Stimulated activated memory B cell treated with anti-CD40 and anti-IgM and Interleukin-4, amounts not matched to agents 10 μg/mL and 1 μg/mL and 100 μg/mL, for 72 hours (primary cell): ENCODE measurements at regions not wholly inside any gene's neighbourhood (a gene's known extent, or its start where the extent isn't known, plus 50 kb on each side); places are given as distances from the start of the nearest gene placed in this dataset.

Experiments used
- ATAC-seq: fragments of 150-1000 bp; cut with Tn5 transposase; 2 replicates; pipeline ENCODE4 v1.10.0; 2021
- H3K27ac Mint-ChIP-seq: one replicate; pipeline ENCODE4 v1.8.0; 2022; ENCODE audit warnings: mild to moderate bottlenecking, mixed read lengths
- H3K27me3 Mint-ChIP-seq: one replicate; pipeline ENCODE4 v1.8.0; 2022; ENCODE audit warnings: mixed read lengths
- H3K36me3 Mint-ChIP-seq: one replicate; pipeline ENCODE4 v1.8.0; 2022; ENCODE audit warnings: mixed read lengths
- H3K4me1 Mint-ChIP-seq: one replicate; pipeline ENCODE4 v1.8.0; 2022; ENCODE audit warnings: mixed read lengths
- H3K4me3 Mint-ChIP-seq: one replicate; pipeline ENCODE4 v1.8.0; 2022; ENCODE audit warnings: mild to moderate bottlenecking, moderate library complexity, mixed read lengths
- H3K9me3 Mint-ChIP-seq: one replicate; pipeline ENCODE4 v1.8.0; 2022; ENCODE audit warnings: mixed read lengths

DNA sequence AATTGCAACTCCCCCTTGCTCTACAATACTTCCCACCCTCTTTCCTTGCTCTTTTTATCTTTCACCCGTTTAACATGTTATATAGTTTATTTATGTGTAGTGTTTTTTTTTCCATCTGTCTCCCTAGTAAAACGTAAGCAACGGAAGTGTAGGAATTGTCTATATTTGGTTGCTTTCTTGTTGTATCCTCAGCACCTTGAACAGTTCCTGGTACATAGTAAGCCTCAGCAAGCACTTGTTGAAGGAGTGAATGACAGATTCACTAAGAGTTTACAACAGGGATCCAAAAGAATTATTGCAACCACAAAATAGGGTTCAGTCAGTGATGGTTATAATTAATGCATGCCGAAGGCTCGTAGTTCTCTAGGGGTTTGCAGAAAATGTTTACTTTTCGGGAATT lies 242.7 kb downstream of the SAMD5 start:
- Mint-ChIP-seq H3K4me1 (no peaks in the 10 kb centered on the region), H3K27me3 (no peaks in the 10 kb centered on the region), H3K36me3 (no peaks in the 10 kb centered on the region), H3K27ac (no peak overlapping the region), H3K4me3 (no peak overlapping the region), H3K9me3 (peaks cover 2% of the 10 kb centered on the region)
- no peak for ATAC-seq

GRCh38 chr6:147752689-147753403 lies 244.4 kb downstream of the SAMD5 start:
- peaks cover 2% of the 10 kb centered on the region for H3K9me3 Mint-ChIP-seq
- no peak for ATAC-seq
- no peaks in the 10 kb centered on the region for H3K4me1 Mint-ChIP-seq
- H3K27ac Mint-ChIP-seq, result no peak overlapping the region
- no peaks in the 10 kb centered on the region for H3K27me3 Mint-ChIP-seq
- no peak overlapping the region for H3K4me3 Mint-ChIP-seq
- H3K36me3 Mint-ChIP-seq, result no peaks in the 10 kb centered on the region

GRCh38 chr6:147755999-147756398 lies 247.5 kb downstream of the SAMD5 start:
- H3K9me3 Mint-ChIP-seq, result peaks cover 2% of the 10 kb centered on the region
- ATAC-seq, result no peak

GRCh38 chr6:147756891-147757290 lies 248.4 kb downstream of the SAMD5 start:
- Mint-ChIP-seq H3K27ac (no peak overlapping the region), H3K4me1 (no peaks in the 10 kb centered on the region), H3K4me3 (no peak overlapping the region), H3K36me3 (no peaks in the 10 kb centered on the region), H3K9me3 (peaks cover 2% of the 10 kb centered on the region), H3K27me3 (no peaks in the 10 kb centered on the region)
- ATAC-seq, result no peak

More at GRCh38 chr6:147755999-147756398, 247.5 kb downstream of the SAMD5 start:
- Mint-ChIP-seq H3K27me3 (no peaks in the 10 kb centered on the region), H3K4me1 (no peaks in the 10 kb centered on the region), H3K4me3 (no peak overlapping the region), H3K36me3 (no peaks in the 10 kb centered on the region), H3K27ac (no peak overlapping the region)

DNA sequence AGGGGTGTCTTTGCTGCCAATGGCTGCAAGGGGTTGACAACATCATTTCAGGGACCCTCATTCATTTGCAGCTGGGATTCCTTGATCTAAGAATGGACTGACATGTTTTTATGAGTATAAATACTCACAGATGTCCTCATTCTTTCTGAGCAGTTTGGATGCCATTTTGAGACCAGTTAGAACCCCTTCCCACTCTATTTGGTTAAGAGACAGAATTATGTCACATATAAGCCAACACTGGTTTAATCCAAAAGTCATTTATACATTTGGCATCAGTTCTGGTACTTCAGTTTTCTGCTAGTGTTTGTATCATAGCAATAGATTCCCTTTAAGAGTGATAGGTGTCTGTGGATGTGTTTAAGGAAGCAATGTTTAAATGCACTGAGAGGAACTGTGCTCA lies 248.8 kb downstream of the SAMD5 start:
- H3K9me3 Mint-ChIP-seq, result peaks cover 2% of the 10 kb centered on the region
- no peaks in the 10 kb centered on the region for H3K36me3 Mint-ChIP-seq
- no peak overlapping the region for H3K4me3 Mint-ChIP-seq
- no peaks in the 10 kb centered on the region for H3K4me1 Mint-ChIP-seq
- H3K27ac Mint-ChIP-seq, result no peak overlapping the region
- H3K27me3 Mint-ChIP-seq, result no peaks in the 10 kb centered on the region
- ATAC-seq, result no peak

DNA sequence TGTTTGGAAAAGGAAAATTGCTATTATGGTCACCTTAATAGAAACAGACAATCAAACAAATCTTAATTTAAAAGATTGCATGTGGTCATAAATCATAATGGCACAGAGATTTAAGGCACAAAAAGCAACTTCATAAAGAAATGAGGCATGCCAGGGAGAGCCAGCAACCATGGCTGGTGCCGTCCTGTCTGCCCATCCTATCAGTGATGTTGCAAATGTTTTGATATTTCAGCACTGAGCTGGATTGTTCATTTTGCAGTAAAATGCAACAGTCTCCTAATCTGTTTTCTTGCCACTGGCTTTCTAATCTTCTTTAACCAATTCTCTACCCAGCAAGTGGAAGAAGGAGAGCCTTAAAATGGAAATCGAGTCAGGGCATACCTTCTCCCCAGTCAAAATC lies 249.8 kb downstream of the SAMD5 start:
- no peaks in the 10 kb centered on the region for H3K27me3 Mint-ChIP-seq
- H3K36me3 Mint-ChIP-seq, result no peaks in the 10 kb centered on the region
- no peak for ATAC-seq
- H3K4me3 Mint-ChIP-seq, result no peak overlapping the region
- H3K27ac Mint-ChIP-seq, result no peak overlapping the region
- peaks cover 2% of the 10 kb centered on the region for H3K9me3 Mint-ChIP-seq
- H3K4me1 Mint-ChIP-seq, result no peaks in the 10 kb centered on the region

- no peaks in the 10 kb centered on the region for H3K4me1 Mint-ChIP-seq
- ATAC-seq, result no peak
- H3K4me3 Mint-ChIP-seq, result no peak overlapping the region
- H3K36me3 Mint-ChIP-seq, result no peaks in the 10 kb centered on the region
- H3K27me3 Mint-ChIP-seq, result no peaks in the 10 kb centered on the region
- no peak overlapping the region for H3K27ac Mint-ChIP-seq
- no peaks in the 10 kb centered on the region for H3K9me3 Mint-ChIP-seq
Measured at GRCh38 chr6:147759093-147759492, 250.6 kb downstream of the SAMD5 start.

- H3K4me3 Mint-ChIP-seq, result no peak overlapping the region
- H3K27me3 Mint-ChIP-seq, result no peaks in the 10 kb centered on the region
- no peak for ATAC-seq
- H3K36me3 Mint-ChIP-seq, result no peaks in the 10 kb centered on the region
- H3K9me3 Mint-ChIP-seq, result no peaks in the 10 kb centered on the region
- no peak overlapping the region for H3K27ac Mint-ChIP-seq
- H3K4me1 Mint-ChIP-seq, result no peaks in the 10 kb centered on the region
Measured at GRCh38 chr6:147759536-147759935, 251.0 kb downstream of the SAMD5 start.

- no peaks in the 10 kb centered on the region for H3K4me1 Mint-ChIP-seq
- H3K27ac Mint-ChIP-seq, result no peak overlapping the region
- ATAC-seq, result no peak
- H3K9me3 Mint-ChIP-seq, result no peaks in the 10 kb centered on the region
- H3K4me3 Mint-ChIP-seq, result no peak overlapping the region
- no peaks in the 10 kb centered on the region for H3K36me3 Mint-ChIP-seq
- no peaks in the 10 kb centered on the region for H3K27me3 Mint-ChIP-seq
Measured at GRCh38 chr6:147765541-147765940, 257.1 kb downstream of the SAMD5 start.

DNA sequence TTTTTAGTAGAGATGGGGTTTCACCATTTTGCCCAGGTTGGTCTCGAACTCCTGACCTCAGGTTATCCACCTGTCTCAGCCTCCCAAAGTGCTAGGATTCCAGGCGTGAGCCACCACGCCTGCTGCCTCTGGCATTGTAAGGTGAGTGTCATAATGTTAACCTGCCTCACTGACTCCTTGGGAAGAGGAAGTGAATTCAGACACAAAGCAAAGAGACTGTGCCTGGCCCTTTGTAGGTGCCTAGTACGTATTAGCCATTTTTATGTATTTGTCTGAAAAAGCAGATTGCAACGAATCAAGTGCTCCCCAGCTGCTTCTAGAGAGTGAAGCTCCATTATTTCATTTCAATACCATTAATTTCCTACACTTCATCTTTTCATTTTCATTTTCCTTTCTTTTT lies 260.5 kb downstream of the SAMD5 start:
- Mint-ChIP-seq H3K36me3 (no peaks in the 10 kb centered on the region), H3K9me3 (no peaks in the 10 kb centered on the region), H3K4me1 (no peaks in the 10 kb centered on the region), H3K27ac (no peak overlapping the region), H3K27me3 (no peaks in the 10 kb centered on the region), H3K4me3 (no peak overlapping the region)
- no peak for ATAC-seq

GRCh38 chr6:147769496-147770087 lies 261.1 kb downstream of the SAMD5 start:
- Mint-ChIP-seq H3K9me3 (no peaks in the 10 kb centered on the region), H3K36me3 (no peaks in the 10 kb centered on the region), H3K4me1 (no peaks in the 10 kb centered on the region), H3K4me3 (no peak overlapping the region), H3K27ac (no peak overlapping the region), H3K27me3 (no peaks in the 10 kb centered on the region)
- ATAC-seq, result no peak

DNA sequence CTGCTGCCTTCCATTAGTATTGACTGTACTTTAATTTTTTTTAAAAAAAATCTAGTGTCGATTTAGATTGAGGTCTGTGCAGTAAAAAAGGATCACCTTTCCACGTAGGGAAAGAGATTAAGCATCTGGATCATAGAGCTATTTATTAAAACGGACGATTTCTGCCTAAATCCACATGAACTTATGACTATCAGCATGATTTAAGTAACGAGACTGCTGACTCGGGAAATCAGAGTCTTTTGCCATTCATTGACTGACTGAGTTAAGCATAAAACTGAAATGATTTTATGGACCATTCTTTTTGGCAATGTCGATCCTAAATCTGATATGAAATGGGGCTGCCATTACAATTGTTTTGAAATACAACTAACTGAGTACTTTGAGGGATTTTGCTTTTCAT lies 261.7 kb downstream of the SAMD5 start:
- Mint-ChIP-seq H3K27ac (no peak overlapping the region), H3K4me3 (no peak overlapping the region), H3K27me3 (no peaks in the 10 kb centered on the region), H3K9me3 (no peaks in the 10 kb centered on the region), H3K4me1 (no peaks in the 10 kb centered on the region), H3K36me3 (no peaks in the 10 kb centered on the region)
- no peak for ATAC-seq

DNA sequence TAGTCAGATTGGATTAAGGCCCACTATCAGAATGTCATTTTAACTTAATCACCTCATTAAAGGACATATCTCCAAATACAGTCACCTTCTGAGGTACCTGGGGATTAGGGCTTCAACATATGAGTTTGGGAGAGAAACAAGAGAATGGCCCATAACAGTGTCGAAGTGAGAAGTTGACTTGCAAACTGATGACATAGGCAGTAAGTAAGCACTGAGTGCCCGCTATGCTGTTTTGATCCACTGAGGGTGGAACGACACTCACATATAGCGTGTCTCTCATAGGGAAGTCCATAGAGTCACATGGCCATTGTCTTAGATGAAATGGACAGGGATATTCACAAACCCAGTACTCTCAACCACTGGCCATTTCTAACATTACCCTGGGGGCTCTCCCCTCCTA lies 264.2 kb downstream of the SAMD5 start:
- no peak overlapping the region for H3K4me3 Mint-ChIP-seq
- no peak overlapping the region for H3K27ac Mint-ChIP-seq
- no peak for ATAC-seq
- no peaks in the 10 kb centered on the region for H3K36me3 Mint-ChIP-seq
- peaks cover 2% of the 10 kb centered on the region for H3K9me3 Mint-ChIP-seq
- no peaks in the 10 kb centered on the region for H3K27me3 Mint-ChIP-seq
- no peaks in the 10 kb centered on the region for H3K4me1 Mint-ChIP-seq

- no peaks in the 10 kb centered on the region for H3K36me3 Mint-ChIP-seq
- peaks cover 2% of the 10 kb centered on the region for H3K9me3 Mint-ChIP-seq
- H3K4me1 Mint-ChIP-seq, result no peaks in the 10 kb centered on the region
- H3K4me3 Mint-ChIP-seq, result no peak overlapping the region
- H3K27me3 Mint-ChIP-seq, result no peaks in the 10 kb centered on the region
- no peak overlapping the region for H3K27ac Mint-ChIP-seq
- no peak for ATAC-seq
Measured at GRCh38 chr6:147774856-147775255, 266.4 kb downstream of the SAMD5 start.

DNA sequence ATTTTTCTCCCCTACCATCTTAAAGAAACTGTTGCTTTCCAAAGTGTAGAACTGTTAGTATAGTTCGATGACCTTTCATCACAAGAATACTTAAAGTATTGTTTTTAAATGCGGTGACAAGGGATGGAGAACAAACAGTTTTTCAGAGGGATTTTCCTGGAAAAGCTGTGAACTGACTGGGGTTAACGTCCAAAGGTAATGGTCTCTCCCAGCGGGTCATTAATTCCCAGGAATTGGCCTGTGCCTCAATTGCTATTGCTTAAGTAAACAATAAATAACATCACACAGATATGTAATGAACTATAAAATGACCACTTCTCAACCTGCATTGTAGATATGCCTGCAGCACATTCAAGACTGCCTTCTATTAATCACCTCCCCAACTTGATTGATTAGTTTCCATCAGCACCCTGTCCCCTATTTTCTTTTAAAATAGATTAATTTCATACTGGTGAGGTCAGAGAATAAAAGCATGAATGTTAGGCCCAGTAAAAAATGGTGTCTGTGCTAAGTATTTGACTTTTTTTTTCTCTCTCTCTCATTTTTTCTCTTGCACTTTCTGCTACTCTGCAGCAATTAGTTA lies 268.2 kb downstream of the SAMD5 start:
- Mint-ChIP-seq H3K27me3 (no peaks in the 10 kb centered on the region), H3K27ac (no peak overlapping the region), H3K9me3 (peaks cover 2% of the 10 kb centered on the region), H3K36me3 (no peaks in the 10 kb centered on the region), H3K4me3 (no peak overlapping the region), H3K4me1 (no peaks in the 10 kb centered on the region)
- no peak for ATAC-seq

DNA sequence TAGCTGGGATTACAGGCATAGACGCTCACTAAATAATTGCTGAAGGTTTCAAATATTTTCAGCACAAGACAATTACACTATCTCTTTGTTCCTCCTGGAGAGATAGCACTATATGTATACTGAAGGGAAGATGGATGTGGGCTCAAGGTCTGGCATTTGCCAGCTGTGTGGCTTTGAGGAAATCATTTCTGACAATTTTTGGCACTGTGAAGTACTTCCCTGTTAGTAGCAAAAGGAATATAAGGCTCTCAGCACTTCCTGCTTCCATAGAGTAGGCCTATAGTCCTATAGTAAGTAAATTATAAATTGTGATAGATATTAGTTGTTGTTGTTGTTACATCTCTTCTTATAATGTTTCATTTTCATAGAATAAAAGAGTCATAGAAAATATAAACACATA lies 271.1 kb downstream of the SAMD5 start:
- Mint-ChIP-seq H3K9me3 (peaks cover 2% of the 10 kb centered on the region), H3K27ac (no peak overlapping the region), H3K4me1 (no peaks in the 10 kb centered on the region), H3K4me3 (no peak overlapping the region), H3K36me3 (no peaks in the 10 kb centered on the region), H3K27me3 (no peaks in the 10 kb centered on the region)
- no peak for ATAC-seq
